ENCODE measurements at regions not wholly inside any gene's neighbourhood (a gene's known extent, or its start where the extent isn't known, plus 50 kb on each side); places are given as distances from the start of the nearest gene placed in this dataset.

GRCh38 chr14:94682061-94682516 is 69.9 kb downstream of the SERPINA3 start:
- DNase-seq: no peak

- DNase-seq: no peak
Observed at GRCh38 chr14:94681300-94682060, 69.3 kb downstream of the SERPINA3 start.

- no peak for DNase-seq
Observed at GRCh38 chr14:94680862-94681288, 68.7 kb downstream of the SERPINA3 start.

GRCh38 chr14:94679937-94680861 is 68.0 kb downstream of the SERPINA3 start:
- no peak for DNase-seq

GRCh38 chr14:94679106-94679810 is 67.1 kb downstream of the SERPINA3 start:
- no peak for DNase-seq

GRCh38 chr14:94677747-94678146 is 65.6 kb downstream of the SERPINA3 start:
- DNase-seq: no peak

- no peak for DNase-seq
Observed at GRCh38 chr14:94677213-94677612, 65.0 kb downstream of the SERPINA3 start.

GRCh38 chr14:94676495-94677185 is 64.4 kb downstream of the SERPINA3 start:
- no peak for DNase-seq

- no peak for DNase-seq
Observed at GRCh38 chr14:94675036-94675435, 62.8 kb downstream of the SERPINA3 start.

- no peak for DNase-seq
Observed at GRCh38 chr14:94673781-94674231, 61.6 kb downstream of the SERPINA3 start.

Measured in NCI-H1694 (cell line).